ENCODE measurements at regions not wholly inside any gene's neighbourhood (a gene's known extent, or its start where the extent isn't known, plus 50 kb on each side); places are given as distances from the start of the nearest gene placed in this dataset.
A peak's percentile ranks its signal among the peaks of the same experiment; 100 is the strongest.

GRCh38 chr14:88990856-88991255 is 166.4 kb downstream of the TTC8 start:
- no peak overlapping the region for H3K4me3 Mint-ChIP-seq
- H3K27ac Mint-ChIP-seq, result no peak overlapping the region
- H3K27me3 Mint-ChIP-seq (ENCODE audit: low read depth), result peaks cover 2% of the 10 kb centered on the region
- no peaks in the 10 kb centered on the region for H3K9me3 Mint-ChIP-seq
- no peaks in the 10 kb centered on the region for H3K4me1 Mint-ChIP-seq (ENCODE audit: low read depth)
- no peak for DNase-seq (ENCODE audit: low spot score)
- no peaks in the 10 kb centered on the region for H3K36me3 Mint-ChIP-seq (ENCODE audit: low read depth)

- Mint-ChIP-seq H3K4me1 (ENCODE audit: low read depth) (no peaks in the 10 kb centered on the region), H3K27ac (no peak overlapping the region), H3K4me3 (no peak overlapping the region), H3K9me3 (no peaks in the 10 kb centered on the region), H3K27me3 (ENCODE audit: low read depth) (peaks cover 2% of the 10 kb centered on the region), H3K36me3 (ENCODE audit: low read depth) (no peaks in the 10 kb centered on the region)
- no peak for DNase-seq (ENCODE audit: low spot score)
Observed at GRCh38 chr14:88992011-88992410, 167.6 kb downstream of the TTC8 start.

GRCh38 chr14:88993946-88994345 is 169.5 kb downstream of the TTC8 start:
- Mint-ChIP-seq H3K27ac (no peak overlapping the region), H3K36me3 (ENCODE audit: low read depth) (no peaks in the 10 kb centered on the region), H3K4me3 (no peak overlapping the region), H3K4me1 (ENCODE audit: low read depth) (no peaks in the 10 kb centered on the region), H3K27me3 (ENCODE audit: low read depth) (peaks cover 4% of the 10 kb centered on the region), H3K9me3 (no peaks in the 10 kb centered on the region)
- no peak for DNase-seq (ENCODE audit: low spot score)

- no peak for DNase-seq (ENCODE audit: low spot score)
- Mint-ChIP-seq H3K27ac (no peak overlapping the region), H3K4me3 (no peak overlapping the region), H3K36me3 (ENCODE audit: low read depth) (no peaks in the 10 kb centered on the region), H3K27me3 (ENCODE audit: low read depth) (peaks cover 4% of the 10 kb centered on the region), H3K9me3 (no peaks in the 10 kb centered on the region), H3K4me1 (ENCODE audit: low read depth) (no peaks in the 10 kb centered on the region)
Observed at GRCh38 chr14:88995437-88996198, 171.2 kb downstream of the TTC8 start.

GRCh38 chr14:88998027-88998426 is 173.6 kb downstream of the TTC8 start:
- Mint-ChIP-seq H3K4me3 (no peak overlapping the region), H3K27me3 (ENCODE audit: low read depth) (peaks cover 4% of the 10 kb centered on the region), H3K9me3 (no peaks in the 10 kb centered on the region), H3K4me1 (ENCODE audit: low read depth) (no peaks in the 10 kb centered on the region), H3K36me3 (ENCODE audit: low read depth) (no peaks in the 10 kb centered on the region), H3K27ac (no peak overlapping the region)
- DNase-seq (ENCODE audit: low spot score), result no peak

- Mint-ChIP-seq H3K4me3 (no peak overlapping the region), H3K4me1 (ENCODE audit: low read depth) (no peaks in the 10 kb centered on the region), H3K36me3 (ENCODE audit: low read depth) (no peaks in the 10 kb centered on the region), H3K27me3 (ENCODE audit: low read depth) (peaks cover 4% of the 10 kb centered on the region), H3K27ac (no peak overlapping the region), H3K9me3 (no peaks in the 10 kb centered on the region)
- no peak for DNase-seq (ENCODE audit: low spot score)
Observed at GRCh38 chr14:88999137-88999536, 174.7 kb downstream of the TTC8 start.

GRCh38 chr14:89000007-89000942 is 175.8 kb downstream of the TTC8 start:
- peak; percentile 13 for DNase-seq (ENCODE audit: low spot score)
- Mint-ChIP-seq H3K27ac (no peak overlapping the region), H3K27me3 (ENCODE audit: low read depth) (peaks cover 4% of the 10 kb centered on the region), H3K36me3 (ENCODE audit: low read depth) (no peaks in the 10 kb centered on the region), H3K4me1 (ENCODE audit: low read depth) (no peaks in the 10 kb centered on the region), H3K9me3 (no peaks in the 10 kb centered on the region), H3K4me3 (no peak overlapping the region)

- no peaks in the 10 kb centered on the region for H3K4me1 Mint-ChIP-seq (ENCODE audit: low read depth)
- H3K27me3 Mint-ChIP-seq (ENCODE audit: low read depth), result no peaks in the 10 kb centered on the region
- DNase-seq (ENCODE audit: low spot score), result no peak
- no peaks in the 10 kb centered on the region for H3K36me3 Mint-ChIP-seq (ENCODE audit: low read depth)
- no peak overlapping the region for H3K4me3 Mint-ChIP-seq
- no peaks in the 10 kb centered on the region for H3K9me3 Mint-ChIP-seq
- H3K27ac Mint-ChIP-seq, result no peak overlapping the region
Observed at GRCh38 chr14:89004166-89004565, 179.7 kb downstream of the TTC8 start.

GRCh38 chr14:89007906-89008305 is 183.5 kb downstream of the TTC8 start:
- Mint-ChIP-seq H3K4me1 (ENCODE audit: low read depth) (no peaks in the 10 kb centered on the region), H3K36me3 (ENCODE audit: low read depth) (no peaks in the 10 kb centered on the region), H3K9me3 (no peaks in the 10 kb centered on the region), H3K27me3 (ENCODE audit: low read depth) (peaks cover 9% of the 10 kb centered on the region), H3K4me3 (no peak overlapping the region), H3K27ac (no peak overlapping the region)
- DNase-seq (ENCODE audit: low spot score), result no peak

GRCh38 chr14:89011355-89012281 is 187.2 kb downstream of the TTC8 start:
- H3K4me3 Mint-ChIP-seq, result no peak overlapping the region
- DNase-seq (ENCODE audit: low spot score), result no peak
- no peak overlapping the region for H3K27ac Mint-ChIP-seq
- H3K36me3 Mint-ChIP-seq (ENCODE audit: low read depth), result no peaks in the 10 kb centered on the region
- peaks cover 17% of the 10 kb centered on the region for H3K27me3 Mint-ChIP-seq (ENCODE audit: low read depth)
- H3K9me3 Mint-ChIP-seq, result no peaks in the 10 kb centered on the region
- no peaks in the 10 kb centered on the region for H3K4me1 Mint-ChIP-seq (ENCODE audit: low read depth)

- Mint-ChIP-seq H3K4me3 (no peak overlapping the region), H3K9me3 (no peaks in the 10 kb centered on the region), H3K36me3 (ENCODE audit: low read depth) (no peaks in the 10 kb centered on the region), H3K27me3 (ENCODE audit: low read depth) (peaks cover 17% of the 10 kb centered on the region), H3K27ac (no peak overlapping the region), H3K4me1 (ENCODE audit: low read depth) (no peaks in the 10 kb centered on the region)
- no peak for DNase-seq (ENCODE audit: low spot score)
Observed at GRCh38 chr14:89012282-89013097, 188.0 kb downstream of the TTC8 start.

- no peak for DNase-seq (ENCODE audit: low spot score)
- H3K4me3 Mint-ChIP-seq, result no peak overlapping the region
- peaks cover 17% of the 10 kb centered on the region for H3K27me3 Mint-ChIP-seq (ENCODE audit: low read depth)
- H3K4me1 Mint-ChIP-seq (ENCODE audit: low read depth), result no peaks in the 10 kb centered on the region
- H3K27ac Mint-ChIP-seq, result no peak overlapping the region
- no peaks in the 10 kb centered on the region for H3K9me3 Mint-ChIP-seq
- H3K36me3 Mint-ChIP-seq (ENCODE audit: low read depth), result no peaks in the 10 kb centered on the region
Observed at GRCh38 chr14:89013098-89013504, 188.7 kb downstream of the TTC8 start.
